H9 (cell line): ENCODE measurements at regions not wholly inside any gene's neighbourhood (a gene's known extent, or its start where the extent isn't known, plus 50 kb on each side); places are given as distances from the start of the nearest gene placed in this dataset.

Experiments
- DNase-seq: peaks from one replicate; pipeline ENCODE4 v3.0.0-alpha.2; 2017
- H2AFZ ChIP-seq: one replicate; pipeline ENCODE4 v1.6.1; 2013; ENCODE audit warnings: mild to moderate bottlenecking, low read length, control low read depth, moderate library complexity
- H2AK5ac ChIP-seq: 2 replicates; pipeline ENCODE4 v1.6.1; 2013; ENCODE audit warnings: low read length, control low read depth, mixed read lengths; ENCODE audit not compliant: insufficient read length
- H2BK120ac ChIP-seq: one replicate; pipeline ENCODE4 v1.6.1; 2013; ENCODE audit warnings: low read depth, mild to moderate bottlenecking, low read length, control low read depth, inconsistent platforms; ENCODE audit not compliant: poor library complexity, severe bottlenecking
- H2BK12ac ChIP-seq: 2 replicates; pipeline ENCODE4 v1.6.1; 2013; ENCODE audit warnings: low read length, control low read depth, mixed read lengths, low read depth; ENCODE audit not compliant: insufficient read length
- H2BK15ac ChIP-seq: 2 replicates; pipeline ENCODE4 v1.6.1; 2013; ENCODE audit warnings: low read depth, low read length, control low read depth
- H2BK20ac ChIP-seq: one replicate; pipeline ENCODE4 v1.6.1; 2013; ENCODE audit warnings: low read depth, mild to moderate bottlenecking, low read length, control low read depth, inconsistent platforms; ENCODE audit not compliant: poor library complexity, severe bottlenecking
- H2BK5ac ChIP-seq: 2 replicates; pipeline ENCODE4 v1.6.1; 2013; ENCODE audit warnings: low read length, control low read depth, mixed read lengths; ENCODE audit not compliant: insufficient read length
- H3K14ac ChIP-seq: 2 replicates; pipeline ENCODE4 v1.6.1; 2013; ENCODE audit warnings: low read length, control low read depth; ENCODE audit not compliant: insufficient read depth
- H3K18ac ChIP-seq: 2 replicates; pipeline ENCODE4 v1.6.1; 2013; ENCODE audit warnings: low read depth, mild to moderate bottlenecking, mixed read lengths, low read length, control low read depth; ENCODE audit not compliant: insufficient read length
- H3K23ac ChIP-seq: 2 replicates; pipeline ENCODE4 v1.6.1; 2013; ENCODE audit warnings: low read length, control low read depth, mixed read lengths, low read depth; ENCODE audit not compliant: insufficient read length
- H3K23me2 ChIP-seq: 2 replicates; pipeline ENCODE4 v1.6.1; 2013; ENCODE audit warnings: low read depth, mild to moderate bottlenecking, mixed read lengths, low read length, control low read depth; ENCODE audit not compliant: insufficient read length, poor library complexity, severe bottlenecking
- H3K27ac ChIP-seq: 2 replicates; pipeline ENCODE4 v1.5.1; 2013; ENCODE audit warnings: low read length, control low read depth, mixed read lengths, low read depth; ENCODE audit not compliant: insufficient read length
- H3K27me3 ChIP-seq: 2 replicates; pipeline ENCODE4 v1.6.1; 2013; ENCODE audit warnings: low read length, control low read depth, inconsistent platforms; ENCODE audit not compliant: insufficient read depth
- H3K4ac ChIP-seq: 2 replicates; pipeline ENCODE4 v1.6.1; 2013; ENCODE audit warnings: low read depth, mild to moderate bottlenecking, control low read depth, inconsistent platforms, low read length, moderate library complexity
- H3K4me1 ChIP-seq: 2 replicates; pipeline ENCODE4 v1.6.1; 2013; ENCODE audit warnings: low read length, control low read depth, inconsistent platforms; ENCODE audit not compliant: insufficient read depth
- H3K4me2 ChIP-seq: 2 replicates; pipeline ENCODE4 v1.6.1; 2013; ENCODE audit warnings: low read length, control low read depth, mixed read lengths; ENCODE audit not compliant: insufficient read length, insufficient read depth
- H3K56ac ChIP-seq: 2 replicates; pipeline ENCODE4 v1.6.1; 2013; ENCODE audit warnings: low read depth, mild to moderate bottlenecking, mixed read lengths, low read length, control low read depth; ENCODE audit not compliant: insufficient read length
- H3K79me1 ChIP-seq: 2 replicates; pipeline ENCODE4 v1.6.1; 2013; ENCODE audit warnings: low read depth, mild to moderate bottlenecking, moderate library complexity, low read length, control low read depth, inconsistent platforms; ENCODE audit not compliant: insufficient read depth, poor library complexity, severe bottlenecking
- H3K79me2 ChIP-seq: 2 replicates; pipeline ENCODE4 v1.6.1; 2013; ENCODE audit warnings: low read length, control low read depth, inconsistent platforms; ENCODE audit not compliant: insufficient read depth
- H3K9ac ChIP-seq: 2 replicates; pipeline ENCODE4 v1.6.1; 2013; ENCODE audit warnings: low read length, control low read depth, mixed read lengths; ENCODE audit not compliant: insufficient read length; ENCODE audit errors: extremely low read depth
- H3K9me3 ChIP-seq: one replicate; pipeline ENCODE4 v1.6.1; 2013; ENCODE audit warnings: low read depth, low read length, inconsistent platforms; ENCODE audit not compliant: control insufficient read depth
- H3T11ph ChIP-seq: one replicate; pipeline ENCODE4 v1.6.1; 2013; ENCODE audit warnings: mild to moderate bottlenecking, low read length, control low read depth, inconsistent platforms
- H4K20me1 ChIP-seq: one replicate; pipeline ENCODE4 v1.6.1; 2013; ENCODE audit not compliant: control insufficient read depth, insufficient read length, insufficient read depth
- H4K5ac ChIP-seq: 2 replicates; pipeline ENCODE4 v1.6.1; 2013; ENCODE audit warnings: low read depth, mild to moderate bottlenecking, mixed read lengths, low read length, control low read depth; ENCODE audit not compliant: insufficient read length
- H4K8ac ChIP-seq: replicated peaks from 2 replicates; pipeline ENCODE4 v1.6.1; 2013; ENCODE audit warnings: low read length, control low read depth, mixed read lengths, low read depth; ENCODE audit not compliant: insufficient read length
- H4K91ac ChIP-seq: 2 replicates; pipeline ENCODE4 v1.6.1; 2013; ENCODE audit warnings: low read depth, mild to moderate bottlenecking, moderate library complexity, mixed read lengths, low read length, control low read depth; ENCODE audit not compliant: insufficient read length
- H3K27ac Mint-ChIP-seq, 3 experiments: 2 replicates in 2 of 3; 3 replicates in 1 of 3; pipeline ENCODE4 v1.8.0; 2020 to 2021; ENCODE audit warnings: mixed read lengths in 3 of 3, mild to moderate bottlenecking in 1 of 3, moderate library complexity in 1 of 3
- H3K27me3 Mint-ChIP-seq: 2 replicates; pipeline ENCODE4 v1.8.0; 2021; ENCODE audit warnings: low read depth, mild to moderate bottlenecking, moderate library complexity, mixed read lengths
- H3K36me3 Mint-ChIP-seq, 3 experiments: 2 replicates in 2 of 3; 3 replicates in 1 of 3; pipeline ENCODE4 v1.8.0; 2020 to 2021; ENCODE audit warnings: low read depth in 3 of 3, mixed read lengths in 3 of 3; ENCODE audit not compliant: insufficient read depth in 1 of 3
- H3K4me1 Mint-ChIP-seq, 2 experiments: 2 replicates each; pipeline ENCODE4 v1.8.0; 2020; ENCODE audit warnings: mixed read lengths in 2 of 2
- H3K4me3 Mint-ChIP-seq, 2 experiments: 2 replicates in 1 of 2; 3 replicates in 1 of 2; pipeline ENCODE4 v1.8.0; 2020 to 2021; ENCODE audit warnings: mild to moderate bottlenecking in 2 of 2, mixed read lengths in 2 of 2, moderate library complexity in 1 of 2
- H3K9me3 Mint-ChIP-seq, 2 experiments: 2 replicates in 1 of 2; 3 replicates in 1 of 2; pipeline ENCODE4 v1.8.0; 2020; ENCODE audit warnings: mild to moderate bottlenecking in 2 of 2, mixed read lengths in 2 of 2, moderate library complexity in 1 of 2
- CTCF ChIP-seq: fragments of 200-600 bp; sonication (generic); conservative IDR thresholded peaks from 3 replicates; pipeline ENCODE4 v1.8.0; 2021; ENCODE audit warnings: antibody characterized with exemption, mild to moderate bottlenecking
- WGBS: extraction: QIAGEN DNeasy Blood & Tissue Kit; methylation state at CpG from one replicate; pipeline ENCODE4 v1.1.7; 2013; ENCODE audit warnings: missing lambda C conversion rate, low lambda C conversion rate, mixed read lengths; ENCODE audit not compliant: insufficient read length; ENCODE audit errors: extremely low coverage; 5-methylcytosine and 5-hydroxymethylcytosine counted together

DNA sequence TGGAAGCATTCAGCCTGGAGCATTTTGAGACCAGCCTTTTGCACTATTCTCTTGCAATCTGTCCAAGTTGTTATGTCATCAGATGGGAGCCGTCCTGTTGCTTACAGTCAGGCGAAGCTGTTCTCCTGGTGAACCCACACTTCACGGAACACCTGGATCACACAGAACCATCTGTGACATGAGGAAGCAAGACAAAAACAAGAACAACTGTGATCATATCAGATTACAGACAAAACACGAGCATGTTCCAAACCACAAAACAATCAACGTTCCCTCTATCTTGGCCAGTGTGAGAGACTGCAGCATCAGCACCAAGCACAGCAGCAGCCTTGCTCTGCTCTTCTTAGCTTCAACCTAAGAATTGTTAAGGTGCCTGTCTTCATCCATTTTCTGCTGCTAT, 180.5 kb upstream of the SFSWAP start:
- H2BK120ac ChIP-seq = no peak overlapping the region
- H3K23me2 ChIP-seq = no peaks in the 10 kb centered on the region
- no CpG with 5 or more reads among the region's 5 CpGs for WGBS
- H2BK5ac ChIP-seq = no peak overlapping the region
- H3K27ac Mint-ChIP-seq = no peak overlapping the region; a peak in 1 of 7 replicates
- peaks cover 0 to 4% of the 10 kb centered on the region in 2 experiments; a peak in 2 of 4 replicates for H3K4me1 Mint-ChIP-seq
- DNase-seq = no peak
- H4K20me1 ChIP-seq = no peaks in the 10 kb centered on the region
- H3T11ph ChIP-seq = no peak overlapping the region
- H3K4me1 ChIP-seq = no peaks in the 10 kb centered on the region
- H3K9me3 ChIP-seq = no peaks in the 10 kb centered on the region
- H3K4me2 ChIP-seq = no peak overlapping the region
- H4K91ac ChIP-seq = no peak overlapping the region
- no peak overlapping the region for H3K56ac ChIP-seq
- H3K18ac ChIP-seq = no peak overlapping the region
- no peaks in the 10 kb centered on the region for H3K27me3 ChIP-seq
- no peak overlapping the region for H4K5ac ChIP-seq
- H3K27ac ChIP-seq = no peak overlapping the region
- H3K36me3 Mint-ChIP-seq = no peaks in the 10 kb centered on the region
- no peak overlapping the region for H2AK5ac ChIP-seq
- H2BK15ac ChIP-seq = no peak overlapping the region
- no peaks in the 10 kb centered on the region for H3K79me1 ChIP-seq
- H3K27me3 Mint-ChIP-seq = peaks cover 9% of the 10 kb centered on the region
- no peak overlapping the region for H3K9ac ChIP-seq
- H3K4ac ChIP-seq = no peak overlapping the region
- no peak for TF ChIP-seq CTCF
- no peak overlapping the region for H3K23ac ChIP-seq
- no peaks in the 10 kb centered on the region for H3K79me2 ChIP-seq
- H4K8ac ChIP-seq = no peak overlapping the region
- no peak overlapping the region for H3K4me3 Mint-ChIP-seq
- no peak overlapping the region for H2BK12ac ChIP-seq
- H3K9me3 Mint-ChIP-seq = no peaks in the 10 kb centered on the region; a peak in 2 of 5 replicates
- no peak overlapping the region for H2AFZ ChIP-seq
- no peak overlapping the region for H2BK20ac ChIP-seq
- H3K14ac ChIP-seq = no peak overlapping the region
